Occipital lobe (tissue), 1 donor: ENCODE measurements at regions not wholly inside any gene's neighbourhood (a gene's known extent, or its start where the extent isn't known, plus 50 kb on each side); places are given as distances from the start of the nearest gene placed in this dataset.
"Not testable (repeated sequence)": the region's sequence is repeated elsewhere in the genome, so short reads cannot be mapped to it uniquely, and the experiment has no call there.

Experiments
- DNase-seq: peaks from one replicate; lab custom pipeline; 2025; lab: John Stamatoyannopoulos, UW

- no peak for DNase-seq
Measured at GRCh38 chrX:122878269-122878668, 305.8 kb upstream of the GRIA3 start.

GRCh38 chrX:122880952-122881351 lies 303.1 kb upstream of the GRIA3 start:
- DNase-seq = no peak

DNA sequence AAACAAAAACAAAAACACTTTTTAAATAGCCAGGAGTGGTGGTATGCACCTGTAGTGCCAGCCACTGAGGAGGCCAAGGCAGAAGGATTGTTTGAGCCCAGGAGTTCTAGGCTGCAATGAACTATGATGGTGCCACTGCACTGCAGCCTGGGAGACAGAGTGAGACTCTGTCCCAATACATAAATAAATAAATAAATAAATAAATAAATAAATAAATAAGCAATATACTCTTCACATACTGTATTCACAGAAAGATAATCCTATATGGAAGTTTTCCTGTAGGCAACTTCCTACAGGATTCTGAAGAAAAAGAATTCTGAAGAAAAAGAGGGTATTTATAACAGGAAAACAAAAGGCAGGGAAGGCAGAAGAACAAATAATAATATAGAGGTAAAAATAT lies 293.3 kb upstream of the GRIA3 start:
- no peak for DNase-seq

DNA sequence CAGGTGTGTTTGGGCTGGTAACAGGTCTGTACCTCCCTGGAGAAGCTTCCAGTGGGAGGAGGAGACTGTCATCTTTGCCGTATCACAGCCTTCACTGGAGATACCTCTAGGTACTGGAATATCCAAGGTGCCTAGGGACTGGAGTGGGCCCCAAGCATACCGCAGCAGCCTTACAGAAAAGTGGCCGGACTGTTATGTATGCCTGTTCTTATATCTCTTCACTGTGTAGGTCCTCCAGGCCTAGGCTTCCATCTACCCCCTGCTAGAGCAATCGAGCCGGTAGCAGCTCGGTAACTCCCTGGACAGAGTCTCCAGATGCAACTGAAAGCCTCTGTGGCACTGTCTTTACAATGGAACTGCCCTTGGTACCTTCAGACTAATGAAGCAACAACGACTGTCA lies 277.4 kb upstream of the GRIA3 start:
- DNase-seq = no peak

DNA sequence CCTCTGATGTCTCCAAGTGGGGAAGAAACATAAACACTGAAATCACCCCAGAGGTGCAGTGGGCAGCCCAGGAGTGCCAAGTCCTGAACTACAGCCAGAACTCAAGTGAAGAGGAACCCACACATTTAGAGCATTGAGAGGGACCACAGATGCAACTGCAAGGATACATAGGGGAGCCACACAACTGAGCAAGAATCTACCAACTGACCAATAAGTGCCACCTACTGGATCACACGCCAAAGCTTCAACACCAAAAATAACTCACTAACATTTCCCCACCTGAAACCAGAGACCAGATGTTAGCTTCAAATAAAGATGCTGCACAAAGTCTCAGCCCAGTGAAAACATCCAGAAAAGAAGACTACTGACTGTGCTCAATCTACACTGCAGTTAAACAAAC lies 276.7 kb upstream of the GRIA3 start:
- no peak for DNase-seq

DNA sequence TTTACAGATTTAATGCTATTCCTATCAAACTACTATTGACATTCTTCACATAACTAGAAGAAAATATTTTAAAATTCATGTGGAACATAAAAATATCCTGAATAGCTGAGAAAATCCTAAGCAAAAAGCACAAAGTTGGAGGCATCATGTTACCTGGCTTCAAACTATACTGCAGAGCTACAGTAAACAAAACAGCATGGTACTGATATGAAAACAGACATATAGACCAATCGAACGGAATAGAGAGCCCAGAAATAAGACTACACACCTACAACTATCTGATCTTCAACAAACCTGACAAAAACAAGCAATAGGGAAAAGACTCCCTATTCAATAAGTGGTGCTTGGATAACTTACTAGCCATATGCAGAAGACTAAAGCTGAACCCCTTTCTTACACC lies 273.4 kb upstream of the GRIA3 start:
- no peak for DNase-seq

GRCh38 chrX:122913134-122913533 lies 270.9 kb upstream of the GRIA3 start:
- no peak for DNase-seq

GRCh38 chrX:122913764-122914163 lies 270.3 kb upstream of the GRIA3 start:
- no peak for DNase-seq

DNA sequence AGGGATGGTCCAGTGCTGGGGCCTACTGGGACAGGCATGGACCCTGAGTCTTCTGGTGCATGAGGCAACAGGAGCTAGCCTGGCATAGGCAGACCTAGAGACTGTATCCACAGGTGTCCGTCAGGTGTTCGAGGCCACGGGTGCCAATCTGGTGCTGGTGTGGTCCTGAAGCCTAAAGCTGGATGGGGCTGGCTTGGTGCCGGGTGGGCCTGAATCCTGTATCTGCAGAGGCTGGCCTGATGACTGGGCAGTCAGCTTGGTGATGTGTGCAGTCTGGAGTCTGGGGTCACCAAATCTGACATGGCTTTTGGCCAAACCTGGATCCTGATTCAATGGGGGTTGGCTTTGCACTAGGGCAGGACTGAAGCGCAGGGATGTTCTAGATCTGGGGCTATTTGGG lies 269.8 kb upstream of the GRIA3 start:
- no peak for DNase-seq

DNA sequence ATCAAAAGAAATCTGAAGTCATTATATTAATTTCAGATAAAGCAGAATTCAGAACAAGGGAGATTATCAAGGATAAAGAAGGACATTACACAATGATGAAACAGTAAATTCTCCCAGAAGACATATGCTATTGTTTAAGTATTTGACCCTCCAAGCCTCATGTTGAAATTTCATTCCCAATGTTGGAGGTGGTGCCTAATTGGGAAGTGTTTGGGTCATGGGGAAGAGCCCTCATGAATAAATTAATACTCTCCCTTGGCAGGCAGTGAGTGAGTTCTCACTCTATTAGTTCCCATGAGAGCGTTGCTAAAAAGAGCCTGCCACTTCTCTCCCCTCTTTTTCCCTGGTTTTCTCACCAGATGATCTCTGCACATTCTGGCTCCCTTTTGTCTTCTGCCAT lies 249.9 kb upstream of the GRIA3 start:
- no peak for DNase-seq

GRCh38 chrX:122940199-122940598 lies 243.9 kb upstream of the GRIA3 start:
- DNase-seq = no peak

- DNase-seq = no peak
Measured at GRCh38 chrX:122941806-122942205, 242.3 kb upstream of the GRIA3 start.

DNA sequence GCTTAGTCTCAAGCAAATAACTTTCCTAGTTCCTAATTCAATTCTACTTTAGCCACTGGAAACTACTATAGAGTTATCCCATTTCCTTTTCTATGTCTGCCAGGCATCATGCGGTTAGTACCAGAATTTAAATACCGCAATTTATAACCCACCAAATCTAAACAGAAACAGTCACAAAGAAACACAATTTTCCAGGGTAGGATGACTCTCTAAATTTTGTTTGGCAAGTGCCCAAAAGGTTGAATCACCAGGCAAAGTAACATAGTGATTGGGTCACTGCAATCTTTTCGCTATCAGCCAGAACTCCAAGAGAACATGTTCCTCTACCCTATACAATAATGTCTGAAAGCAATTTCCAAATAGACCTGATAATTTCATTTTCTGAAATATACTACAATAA lies 240.2 kb upstream of the GRIA3 start:
- no peak for DNase-seq

- DNase-seq = no peak
Measured at GRCh38 chrX:122945328-122945727, 238.8 kb upstream of the GRIA3 start.

GRCh38 chrX:122972604-122973003 lies 211.5 kb upstream of the GRIA3 start:
- DNase-seq = no peak

GRCh38 chrX:122982521-122982920 lies 201.6 kb upstream of the GRIA3 start:
- no peak for DNase-seq

- DNase-seq = not testable (repeated sequence)
Measured at GRCh38 chrX:123002844-123003243, 181.2 kb upstream of the GRIA3 start.

DNA sequence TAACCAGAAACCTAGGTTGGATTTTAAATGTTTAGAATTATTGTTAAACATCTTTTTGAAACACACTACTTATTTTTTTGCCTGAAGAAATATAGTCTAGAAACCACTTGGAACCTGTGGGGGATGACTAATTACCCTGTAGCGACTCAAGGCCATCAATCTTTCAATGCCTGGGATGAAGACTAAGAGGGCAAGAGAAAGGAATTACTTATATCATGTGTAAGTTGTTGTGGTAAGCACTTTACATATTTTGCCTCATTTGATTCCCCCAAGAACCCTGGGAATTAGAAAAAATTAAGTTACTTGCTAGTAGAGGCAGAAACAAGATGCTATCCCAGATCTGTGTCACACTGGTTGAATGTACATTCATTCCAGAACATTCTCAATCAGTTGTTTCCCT lies 170.9 kb upstream of the GRIA3 start:
- no peak for DNase-seq

DNA sequence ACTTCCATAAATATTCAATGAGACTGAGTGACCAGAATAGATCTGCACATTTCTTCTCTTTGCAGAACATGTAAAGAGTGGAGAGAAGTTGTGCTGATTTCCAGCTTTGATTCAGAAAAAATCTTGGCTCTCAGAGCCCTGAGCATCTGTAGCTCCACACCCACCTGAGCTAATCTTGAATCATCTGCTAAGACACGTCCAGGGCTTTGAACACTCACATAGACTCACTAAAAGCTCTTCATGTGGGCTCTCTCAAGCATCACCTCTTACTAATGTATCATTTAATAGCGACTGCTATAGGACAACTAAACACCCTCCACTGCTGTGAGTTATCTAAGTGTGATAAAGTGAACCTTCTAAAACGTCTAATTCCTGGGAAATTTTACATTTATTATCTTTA lies 147.7 kb upstream of the GRIA3 start:
- no peak for DNase-seq

DNA sequence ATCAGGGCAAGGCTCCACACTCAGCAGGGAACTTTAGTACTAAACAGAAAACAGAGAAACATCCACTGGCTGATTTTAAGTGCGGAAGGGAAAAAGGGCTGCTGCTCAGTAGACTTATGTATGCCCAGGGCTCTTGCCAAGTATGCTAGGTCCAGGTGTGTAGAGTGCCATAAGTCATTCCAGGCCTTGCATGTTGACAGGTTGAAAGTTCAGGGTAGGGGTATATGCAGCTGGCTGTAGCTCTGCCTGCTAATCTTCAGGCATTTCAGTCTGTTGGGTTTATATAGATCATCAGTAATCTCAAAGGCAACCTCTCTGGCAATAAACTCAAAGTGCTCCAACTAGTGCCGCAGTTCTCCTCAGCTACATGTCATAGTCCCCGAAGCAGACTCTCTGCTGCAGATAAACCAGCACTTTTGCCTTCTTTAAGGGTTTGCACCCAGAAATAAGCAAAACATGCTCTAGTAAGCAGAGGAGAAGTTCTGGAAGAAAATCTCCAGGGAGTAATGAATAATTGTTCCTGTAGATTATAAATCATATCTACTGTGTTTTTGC lies 134.9 kb upstream of the GRIA3 start:
- DNase-seq = no peak

GRCh38 chrX:123060986-123061385 lies 123.1 kb upstream of the GRIA3 start:
- DNase-seq = no peak

DNA sequence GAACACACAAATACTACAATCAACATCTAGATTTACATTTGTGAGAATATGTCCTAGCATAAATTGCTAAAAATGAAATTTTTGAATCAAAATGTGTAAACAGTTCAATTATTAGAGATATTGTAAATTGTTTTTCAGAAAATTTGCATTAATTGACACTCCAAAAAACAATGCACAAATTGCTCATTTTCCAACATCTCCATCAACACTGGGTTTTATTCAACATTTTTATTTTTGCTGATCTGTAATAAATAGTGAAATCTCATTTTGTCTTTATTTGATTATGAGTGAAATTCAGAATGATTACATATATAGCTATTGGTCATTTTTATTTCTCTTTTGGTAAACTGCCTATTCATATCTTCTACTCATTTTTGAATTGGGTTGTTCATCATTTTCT lies 120.0 kb upstream of the GRIA3 start:
- no peak for DNase-seq

- DNase-seq = no peak
Measured at GRCh38 chrX:123072686-123073385, 111.2 kb upstream of the GRIA3 start.
